ENCODE measurements at regions not wholly inside any gene's neighbourhood (a gene's known extent, or its start where the extent isn't known, plus 50 kb on each side); places are given as distances from the start of the nearest gene placed in this dataset.

GRCh38 chr3:181628384-181628783 lies 83.3 kb upstream of the SOX2 start:
- TF ChIP-seq REST (IDR thresholded peaks at IDR 0.05) (no peak), CTCF (IDR thresholded peaks at IDR 0.05; ENCODE audit: low read depth, low read length, missing input control) (no peak), EGR1 (IDR thresholded peaks at IDR 0.05; ENCODE audit: low read depth in 2 of 2) (no peak), TAF1 (conservative IDR thresholded peaks at IDR 0.05) (no peak), ZBTB33 (IDR thresholded peaks at IDR 0.05) (no peak), YY1 (IDR thresholded peaks at IDR 0.05) (no peak), SP1 (IDR thresholded peaks at IDR 0.05) (no peak), JUND (IDR thresholded peaks at IDR 0.05) (no peak), RAD21 (IDR thresholded peaks at IDR 0.05) (no peak), FOXA1 (IDR thresholded peaks at IDR 0.05) (no peak)
